ENCODE measurements at regions not wholly inside any gene's neighbourhood (a gene's known extent, or its start where the extent isn't known, plus 50 kb on each side); places are given as distances from the start of the nearest gene placed in this dataset.
"Not testable (repeated sequence)": the region's sequence is repeated elsewhere in the genome, so short reads cannot be mapped to it uniquely, and the experiment has no call there.

DNA sequence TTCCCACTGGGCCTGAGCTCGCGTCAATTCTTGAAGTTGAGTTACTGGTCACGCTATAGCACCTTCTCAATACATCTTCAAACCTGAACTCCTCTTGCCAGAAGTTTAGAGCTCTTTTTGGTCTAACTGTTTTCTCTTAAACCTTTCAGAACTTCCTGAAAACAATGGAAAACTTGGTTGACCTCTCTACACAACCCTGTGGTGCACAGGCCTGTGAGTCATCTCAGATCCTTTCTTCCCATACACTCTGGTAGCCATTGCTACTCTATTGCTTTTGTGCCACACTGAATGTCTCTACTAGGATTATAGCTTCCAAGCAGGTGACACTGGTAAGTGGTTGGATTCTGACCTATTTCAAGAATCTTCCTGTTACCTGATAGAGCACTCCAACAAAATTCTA, 321.5 kb upstream of the FSIP2 start:
- H3K36me3 ChIP-seq (ENCODE audit: control insufficient read depth, insufficient read depth, low read length): no peaks in the 10 kb centered on the region
- no peak overlapping the region for H3K4me3 ChIP-seq (ENCODE audit: low read length)
- WGBS (ENCODE audit: insufficient coverage, low lambda C conversion rate): 94% methylated on average over 3 of the region's 3 CpGs
- no peaks in the 10 kb centered on the region for H3K27me3 ChIP-seq (ENCODE audit: control insufficient read depth, insufficient read depth, low read length)
- H3K4me1 ChIP-seq (ENCODE audit: control insufficient read depth, insufficient read depth, low read length): no peaks in the 10 kb centered on the region
- DNase-seq: no peak
- H3K27ac ChIP-seq (ENCODE audit: low read length): no peak overlapping the region
- no peaks in the 10 kb centered on the region for H3K9me3 ChIP-seq (ENCODE audit: control insufficient read depth, low read depth, low read length)

GRCh38 chr2:185417688-185418087, 320.9 kb upstream of the FSIP2 start:
- H3K4me3 ChIP-seq (ENCODE audit: low read length): no peak overlapping the region
- no peaks in the 10 kb centered on the region for H3K36me3 ChIP-seq (ENCODE audit: control insufficient read depth, insufficient read depth, low read length)
- H3K27ac ChIP-seq (ENCODE audit: low read length): no peak overlapping the region
- H3K4me1 ChIP-seq (ENCODE audit: control insufficient read depth, insufficient read depth, low read length): no peaks in the 10 kb centered on the region
- H3K27me3 ChIP-seq (ENCODE audit: control insufficient read depth, insufficient read depth, low read length): no peaks in the 10 kb centered on the region
- H3K9me3 ChIP-seq (ENCODE audit: control insufficient read depth, low read depth, low read length): no peaks in the 10 kb centered on the region
- DNase-seq: no peak

DNA sequence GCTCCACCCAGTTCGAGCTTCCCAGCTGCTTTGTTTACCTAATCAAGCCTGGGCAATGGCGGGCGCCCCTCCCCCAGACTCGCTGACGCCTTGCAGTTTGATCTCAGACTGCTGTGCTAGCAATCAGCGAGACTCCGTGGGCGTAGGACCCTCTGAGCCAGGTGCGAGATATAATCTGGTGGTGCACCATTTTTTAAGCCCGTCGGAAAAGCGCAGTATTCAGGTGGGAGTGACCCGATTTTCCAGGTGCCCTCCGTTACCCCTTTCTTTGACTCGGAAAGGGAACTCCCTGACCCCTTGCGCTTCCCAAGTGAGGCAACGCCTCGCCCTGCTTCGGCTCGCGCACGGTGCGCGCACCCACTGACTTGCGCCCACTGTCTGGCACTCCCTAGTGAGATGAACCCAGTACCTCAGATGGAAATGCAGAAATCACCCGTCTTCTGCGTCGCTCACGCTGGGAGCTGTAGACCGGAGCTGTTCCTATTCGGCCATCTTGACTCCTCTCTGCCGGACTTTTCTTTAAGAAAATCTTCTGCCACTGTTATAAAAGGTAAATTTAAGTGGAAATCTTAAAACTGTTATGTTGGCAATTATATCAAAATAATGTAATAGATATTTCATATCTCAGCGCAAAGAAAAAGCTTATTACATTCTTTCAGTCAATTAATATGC, 313.5 kb upstream of the FSIP2 start:
- WGBS (ENCODE audit: insufficient coverage, low lambda C conversion rate): 50% methylated on average over 1 of the region's 33 CpGs
- H3K27me3 ChIP-seq (ENCODE audit: control insufficient read depth, insufficient read depth, low read length); H3K9me3 ChIP-seq (ENCODE audit: control insufficient read depth, low read depth, low read length); H3K4me1 ChIP-seq (ENCODE audit: control insufficient read depth, insufficient read depth, low read length); H3K27ac ChIP-seq (ENCODE audit: low read length); H3K36me3 ChIP-seq (ENCODE audit: control insufficient read depth, insufficient read depth, low read length): not testable (repeated sequence)
- peak in 1 of 2 donors; percentile 4 for DNase-seq
- peak overlapping the region; percentile 18 for H3K4me3 ChIP-seq (ENCODE audit: low read length)

DNA sequence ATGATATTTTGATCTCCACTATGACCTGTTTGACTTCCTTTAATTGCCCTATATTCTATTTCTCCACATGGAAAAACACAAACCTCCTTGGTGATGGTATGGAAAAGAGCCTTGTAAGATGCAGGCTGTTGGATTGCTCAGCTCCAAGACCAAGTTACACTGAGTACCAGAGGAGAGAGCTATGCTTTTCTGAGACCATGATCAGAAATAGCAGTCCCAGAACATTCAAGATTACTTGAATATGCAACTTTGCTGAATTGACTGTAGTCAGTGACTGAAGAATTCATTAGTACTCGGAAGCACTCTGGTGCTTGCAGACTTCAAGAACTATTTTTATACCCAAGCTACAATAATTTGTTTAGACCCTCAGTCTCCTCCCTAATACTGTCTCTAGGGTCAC, 310.6 kb upstream of the FSIP2 start:
- no CpG with 5 or more reads among the region's 1 CpG for WGBS (ENCODE audit: insufficient coverage, low lambda C conversion rate)
- no peaks in the 10 kb centered on the region for H3K36me3 ChIP-seq (ENCODE audit: control insufficient read depth, insufficient read depth, low read length)
- H3K4me3 ChIP-seq (ENCODE audit: low read length): no peak overlapping the region
- H3K27me3 ChIP-seq (ENCODE audit: control insufficient read depth, insufficient read depth, low read length): no peaks in the 10 kb centered on the region
- no peaks in the 10 kb centered on the region for H3K9me3 ChIP-seq (ENCODE audit: control insufficient read depth, low read depth, low read length)
- no peaks in the 10 kb centered on the region for H3K4me1 ChIP-seq (ENCODE audit: control insufficient read depth, insufficient read depth, low read length)
- H3K27ac ChIP-seq (ENCODE audit: low read length): no peak overlapping the region
- DNase-seq: no peak

DNA sequence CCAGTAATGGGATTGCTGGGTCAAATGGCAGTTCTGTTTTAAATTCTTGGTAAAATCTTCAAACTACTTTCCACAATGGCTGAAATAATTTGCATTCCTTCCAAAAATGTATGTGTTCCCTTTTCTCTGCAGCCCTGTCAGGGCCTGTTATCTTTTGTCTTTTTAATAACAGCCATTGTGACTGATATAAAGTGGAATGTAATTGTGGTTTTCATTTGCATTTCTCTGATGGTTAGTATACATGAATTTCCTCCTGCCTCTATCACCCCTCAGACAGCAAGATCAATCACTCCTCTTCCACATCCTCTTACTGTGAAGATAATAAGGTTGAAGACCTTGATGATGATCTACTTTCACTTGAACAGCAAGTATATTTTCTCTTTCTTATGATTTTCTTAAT, 304.8 kb upstream of the FSIP2 start:
- Histone ChIP-seq H3K4me1 (ENCODE audit: control insufficient read depth, insufficient read depth, low read length) (no peaks in the 10 kb centered on the region), H3K27ac (ENCODE audit: low read length) (no peak overlapping the region)

DNA sequence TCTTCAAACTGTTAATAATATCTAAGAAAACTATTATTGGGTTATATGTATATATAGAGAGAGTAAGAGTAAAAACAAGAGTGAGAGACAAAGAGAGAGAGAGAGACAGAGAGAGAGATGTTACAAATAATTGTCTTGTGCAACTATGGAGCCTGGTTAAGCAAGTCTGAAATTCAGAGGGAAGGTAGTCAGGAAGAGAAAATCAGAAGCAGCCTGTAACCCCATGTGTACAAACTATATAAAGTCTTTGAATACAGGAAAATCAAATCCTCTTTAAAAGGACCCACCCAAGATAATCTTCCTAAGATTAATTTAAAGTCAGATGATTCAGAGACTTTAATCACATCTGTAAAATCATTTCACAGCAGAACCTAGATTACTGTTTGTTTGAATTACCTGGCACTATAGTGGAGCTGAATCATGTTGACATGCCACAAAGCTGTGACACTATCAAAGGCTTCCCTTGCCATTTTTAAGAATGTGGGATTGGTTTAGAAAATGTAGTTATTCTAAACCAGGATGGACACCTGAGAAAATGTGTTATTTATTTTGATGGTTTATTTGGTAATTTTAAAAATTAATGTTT, 301.7 kb upstream of the FSIP2 start:
- DNase-seq: no peak
- Histone ChIP-seq H3K27me3 (ENCODE audit: control insufficient read depth, insufficient read depth, low read length) (no peaks in the 10 kb centered on the region), H3K4me3 (ENCODE audit: low read length) (no peak overlapping the region), H3K27ac (ENCODE audit: low read length) (no peak overlapping the region), H3K36me3 (ENCODE audit: control insufficient read depth, insufficient read depth, low read length) (no peaks in the 10 kb centered on the region), H3K4me1 (ENCODE audit: control insufficient read depth, insufficient read depth, low read length) (no peaks in the 10 kb centered on the region), H3K9me3 (ENCODE audit: control insufficient read depth, low read depth, low read length) (no peaks in the 10 kb centered on the region)

More for the DNA sequence above, 304.8 kb upstream of the FSIP2 start:
- no peaks in the 10 kb centered on the region for H3K9me3 ChIP-seq (ENCODE audit: control insufficient read depth, low read depth, low read length)
- no peak overlapping the region for H3K4me3 ChIP-seq (ENCODE audit: low read length)
- no peaks in the 10 kb centered on the region for H3K36me3 ChIP-seq (ENCODE audit: control insufficient read depth, insufficient read depth, low read length)
- no peak for DNase-seq
- H3K27me3 ChIP-seq (ENCODE audit: control insufficient read depth, insufficient read depth, low read length): no peaks in the 10 kb centered on the region

- Histone ChIP-seq H3K4me1 (ENCODE audit: control insufficient read depth, insufficient read depth, low read length) (no peaks in the 10 kb centered on the region), H3K4me3 (ENCODE audit: low read length) (no peak overlapping the region), H3K27me3 (ENCODE audit: control insufficient read depth, insufficient read depth, low read length) (no peaks in the 10 kb centered on the region), H3K36me3 (ENCODE audit: control insufficient read depth, insufficient read depth, low read length) (no peaks in the 10 kb centered on the region), H3K27ac (ENCODE audit: low read length) (no peak overlapping the region), H3K9me3 (ENCODE audit: control insufficient read depth, low read depth, low read length) (no peaks in the 10 kb centered on the region)
- no peak for DNase-seq
Measured at GRCh38 chr2:185441486-185442005, 297.1 kb upstream of the FSIP2 start.

- Histone ChIP-seq H3K4me3 (ENCODE audit: low read length) (no peak overlapping the region), H3K27ac (ENCODE audit: low read length) (no peak overlapping the region), H3K27me3 (ENCODE audit: control insufficient read depth, insufficient read depth, low read length) (no peaks in the 10 kb centered on the region), H3K4me1 (ENCODE audit: control insufficient read depth, insufficient read depth, low read length) (no peaks in the 10 kb centered on the region), H3K9me3 (ENCODE audit: control insufficient read depth, low read depth, low read length) (no peaks in the 10 kb centered on the region), H3K36me3 (ENCODE audit: control insufficient read depth, insufficient read depth, low read length) (no peaks in the 10 kb centered on the region)
- WGBS (ENCODE audit: insufficient coverage, low lambda C conversion rate): 67% methylated on average over 2 of the region's 2 CpGs
- DNase-seq: no peak
Measured at GRCh38 chr2:185456517-185456916, 282.1 kb upstream of the FSIP2 start.

DNA sequence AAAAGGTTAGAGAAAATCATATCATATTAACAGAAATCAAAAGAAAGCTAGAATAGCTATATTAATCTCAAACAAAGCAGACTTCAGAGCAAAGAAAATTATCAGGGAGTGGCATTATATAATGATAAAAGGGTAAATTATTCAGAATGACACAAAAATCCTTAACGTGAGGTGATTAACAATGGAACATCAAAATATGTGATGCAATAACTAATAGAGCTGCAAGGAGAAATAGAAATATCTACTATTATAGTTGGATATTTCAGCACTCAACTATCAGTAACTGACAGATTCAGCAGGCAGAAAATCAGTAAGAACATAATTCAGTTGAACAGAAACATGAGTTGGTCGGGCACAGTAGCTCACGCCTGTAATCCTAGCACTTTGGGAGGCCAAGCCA, 275.1 kb upstream of the FSIP2 start:
- H3K4me1 ChIP-seq (ENCODE audit: control insufficient read depth, insufficient read depth, low read length): no peaks in the 10 kb centered on the region
- no peak for DNase-seq
- H3K27me3 ChIP-seq (ENCODE audit: control insufficient read depth, insufficient read depth, low read length): no peaks in the 10 kb centered on the region
- no peaks in the 10 kb centered on the region for H3K36me3 ChIP-seq (ENCODE audit: control insufficient read depth, insufficient read depth, low read length)
- H3K27ac ChIP-seq (ENCODE audit: low read length): no peak overlapping the region
- no peak overlapping the region for H3K4me3 ChIP-seq (ENCODE audit: low read length)
- H3K9me3 ChIP-seq (ENCODE audit: control insufficient read depth, low read depth, low read length): no peaks in the 10 kb centered on the region
- WGBS (ENCODE audit: insufficient coverage, low lambda C conversion rate): 100% methylated on average over 1 of the region's 3 CpGs

DNA sequence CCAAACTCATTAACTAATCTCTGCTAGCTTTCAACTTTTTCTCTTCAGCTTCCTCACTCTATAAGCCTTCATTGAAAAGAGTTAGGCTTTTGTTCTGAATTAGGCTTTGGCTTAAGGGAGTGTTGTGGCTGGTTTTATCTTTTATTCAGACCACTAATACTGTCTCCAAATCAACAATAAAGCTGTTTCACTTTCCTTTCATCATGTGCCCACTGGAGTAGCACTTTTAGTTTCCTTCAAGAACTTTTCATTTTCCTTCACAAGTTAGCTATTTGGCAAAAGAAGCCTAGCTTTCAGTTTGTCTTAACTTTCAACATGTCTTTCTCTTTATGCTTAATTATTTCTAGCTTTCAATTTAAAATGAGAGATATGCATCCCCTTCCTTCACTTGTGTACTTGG, 271.7 kb upstream of the FSIP2 start:
- Histone ChIP-seq H3K27me3 (ENCODE audit: control insufficient read depth, insufficient read depth, low read length) (no peaks in the 10 kb centered on the region), H3K4me1 (ENCODE audit: control insufficient read depth, insufficient read depth, low read length) (no peaks in the 10 kb centered on the region), H3K9me3 (ENCODE audit: control insufficient read depth, low read depth, low read length) (no peaks in the 10 kb centered on the region), H3K27ac (ENCODE audit: low read length) (no peak overlapping the region), H3K36me3 (ENCODE audit: control insufficient read depth, insufficient read depth, low read length) (no peaks in the 10 kb centered on the region), H3K4me3 (ENCODE audit: low read length) (no peak overlapping the region)
- DNase-seq: no peak

- Histone ChIP-seq H3K9me3 (ENCODE audit: control insufficient read depth, low read depth, low read length) (peaks cover 3% of the 10 kb centered on the region), H3K27ac (ENCODE audit: low read length) (no peak overlapping the region), H3K4me3 (ENCODE audit: low read length) (no peak overlapping the region), H3K36me3 (ENCODE audit: control insufficient read depth, insufficient read depth, low read length) (no peaks in the 10 kb centered on the region), H3K27me3 (ENCODE audit: control insufficient read depth, insufficient read depth, low read length) (no peaks in the 10 kb centered on the region), H3K4me1 (ENCODE audit: control insufficient read depth, insufficient read depth, low read length) (no peaks in the 10 kb centered on the region)
- DNase-seq: no peak
- WGBS (ENCODE audit: insufficient coverage, low lambda C conversion rate): 88% methylated on average over 1 of the region's 1 CpG
Measured at GRCh38 chr2:185471441-185471840, 267.2 kb upstream of the FSIP2 start.

Measured in large intestine (tissue), 3 donors.